DOHH2 (cell line): ENCODE measurements at regions not wholly inside any gene's neighbourhood (a gene's known extent, or its start where the extent isn't known, plus 50 kb on each side); places are given as distances from the start of the nearest gene placed in this dataset.

ENCODE experiments used
- CTCF ChIP-seq: fragments of 200-600 bp; sonication (generic); IDR thresholded peaks from one replicate; pipeline ENCODE4 v1.5.1; 2014; ENCODE audit warnings: antibody characterized with exemption, mild to moderate bottlenecking, low read depth, low read length; ENCODE audit not compliant: poor library complexity, severe bottlenecking
- EZH2phosphoT487 ChIP-seq: fragments of 200-600 bp; sonication (generic); IDR thresholded peaks from 2 replicates; pipeline ENCODE4 v1.6.1; 2017; ENCODE audit warnings: borderline replicate concordance, mild to moderate bottlenecking, antibody characterized with exemption, low read length, moderate library complexity, mixed read lengths

- TF ChIP-seq EZH2phosphoT487 (no peak), CTCF (no peak)
Measured at GRCh38 chr18:34120294-34120693, 104.4 kb downstream of the NOL4 start.
